ENCODE measurements at regions not wholly inside any gene's neighbourhood (a gene's known extent, or its start where the extent isn't known, plus 50 kb on each side); places are given as distances from the start of the nearest gene placed in this dataset.

DNA sequence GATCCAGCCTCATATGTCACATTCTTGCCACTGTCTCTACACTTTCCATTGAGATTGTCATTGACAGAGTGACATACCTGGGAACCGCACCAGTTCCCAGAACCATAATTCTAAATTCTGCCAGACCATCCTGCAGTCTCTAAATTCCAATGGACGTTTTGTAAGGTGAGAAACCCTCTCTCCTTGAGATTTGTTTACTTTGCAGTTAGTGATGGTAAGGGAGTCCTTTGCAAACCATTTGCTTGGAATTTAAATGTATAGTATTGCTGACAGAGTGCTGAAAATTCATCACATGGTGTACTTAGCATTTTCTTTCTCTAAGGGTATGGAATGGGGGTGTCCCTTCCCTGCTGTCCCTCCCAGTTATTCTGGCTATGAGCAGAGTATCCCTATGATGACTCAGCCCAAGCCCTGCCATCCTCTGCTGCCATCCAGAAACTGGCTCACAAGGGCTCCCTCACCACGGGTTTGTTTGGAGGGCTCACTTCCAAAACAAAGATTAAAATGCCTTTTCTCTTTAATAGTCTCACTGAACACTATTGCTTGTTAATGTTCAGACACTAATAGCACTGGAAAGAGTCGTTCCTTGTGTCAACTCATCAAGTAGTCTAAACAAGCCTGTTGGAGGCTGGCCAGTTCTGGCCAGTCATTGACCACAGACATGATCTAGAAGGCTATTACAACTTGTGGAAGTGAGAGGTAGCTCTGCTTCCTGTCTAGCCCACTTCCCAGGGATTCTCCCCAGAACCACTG lies 129.0 kb upstream of the HMGA2 start:
- TF ChIP-seq CTCF (IDR thresholded peaks at IDR 0.05; ENCODE audit: insufficient read depth, low read depth, low read length) (no peak), EZH2 (IDR thresholded peaks at IDR 0.05; ENCODE audit: insufficient read depth, low read length) (no peak)

Data from astrocyte (in vitro differentiated cells and primary cell).